COLO668 (cell line): ENCODE measurements at regions not wholly inside any gene's neighbourhood (a gene's known extent, or its start where the extent isn't known, plus 50 kb on each side); places are given as distances from the start of the nearest gene placed in this dataset.
"Not testable (repeated sequence)": the region's sequence is repeated elsewhere in the genome, so short reads cannot be mapped to it uniquely, and the experiment has no call there.

ENCODE experiments used
- DNase-seq: peaks from one replicate; lab custom pipeline; 2025; ENCODE audit not compliant: unreplicated experiment; lab: John Stamatoyannopoulos, UW

GRCh38 chr10:30172091-30172490 lies 112.7 kb upstream of the JCAD start:
- no peak for DNase-seq

GRCh38 chr10:30171601-30172000 lies 112.2 kb upstream of the JCAD start:
- DNase-seq = no peak

GRCh38 chr10:30170814-30171213 lies 111.4 kb upstream of the JCAD start:
- no peak for DNase-seq

- no peak for DNase-seq
These were observed 110.8 kb upstream of the JCAD start for GRCh38 chr10:30170146-30170545.

DNA sequence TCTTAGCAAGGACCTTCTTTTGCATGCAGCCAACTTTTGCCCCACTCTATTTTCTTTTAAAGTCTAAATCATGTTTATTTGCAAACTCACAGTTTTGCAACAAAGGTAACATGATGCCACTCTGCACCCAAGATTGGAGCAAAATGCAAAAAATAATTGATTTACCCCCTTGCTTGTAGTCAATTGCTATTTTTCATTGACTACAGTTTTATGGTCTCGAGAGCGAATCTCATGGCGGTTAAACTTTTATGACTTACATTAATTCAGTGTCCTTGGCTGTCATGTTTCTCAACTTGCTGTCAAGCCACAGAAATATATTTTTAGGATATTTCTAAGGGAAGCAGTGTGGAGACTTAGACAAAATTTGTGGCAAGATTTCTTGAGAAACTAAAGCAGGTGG lies 110.0 kb upstream of the JCAD start:
- no peak for DNase-seq

DNA sequence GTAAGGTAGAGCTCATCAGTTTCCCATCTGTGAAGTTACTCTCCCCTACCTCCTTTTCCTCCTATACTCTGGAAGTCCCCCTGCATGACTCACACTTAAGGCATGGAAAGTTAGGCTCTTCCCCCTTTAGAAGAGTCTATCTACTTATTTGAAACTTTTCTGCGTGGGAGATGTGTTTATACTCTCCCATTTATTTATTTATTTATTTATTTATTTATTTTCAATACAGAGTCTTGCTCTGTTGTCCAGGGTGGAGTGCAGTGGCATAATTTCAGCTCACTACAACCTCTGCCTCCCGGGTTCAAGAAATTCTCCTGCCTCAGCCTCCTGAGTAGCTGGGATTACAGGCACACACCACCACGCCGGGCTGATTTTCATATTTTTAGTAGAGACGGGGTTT lies 107.5 kb upstream of the JCAD start:
- no peak for DNase-seq

DNA sequence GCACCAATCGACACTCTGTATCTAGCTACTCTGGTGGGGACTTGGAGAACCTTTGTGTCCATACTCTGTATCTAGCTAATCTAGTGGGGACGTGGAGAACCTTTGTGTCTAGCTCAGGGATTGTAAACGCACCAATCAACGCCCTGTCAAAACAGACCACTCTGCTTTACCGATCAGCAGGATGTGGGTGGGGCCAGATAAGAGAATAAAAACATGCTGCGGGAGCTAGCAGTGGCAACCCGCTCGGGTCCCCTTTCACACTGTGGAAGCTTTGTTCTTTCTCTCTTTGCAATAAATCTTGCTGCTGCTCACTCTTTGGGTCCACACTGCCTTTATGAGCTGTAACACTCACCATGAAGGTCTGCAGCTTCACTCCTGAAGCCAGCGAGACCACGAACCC lies 104.0 kb upstream of the JCAD start:
- not testable (repeated sequence) for DNase-seq

- not testable (repeated sequence) for DNase-seq
These were observed 103.4 kb upstream of the JCAD start for GRCh38 chr10:30162796-30163195.

GRCh38 chr10:30160271-30160982 lies 101.0 kb upstream of the JCAD start:
- no peak for DNase-seq

- not testable (repeated sequence) for DNase-seq
These were observed 100.2 kb upstream of the JCAD start for GRCh38 chr10:30159614-30160013.

- no peak for DNase-seq
These were observed 99.1 kb upstream of the JCAD start for GRCh38 chr10:30158325-30158960.

DNA sequence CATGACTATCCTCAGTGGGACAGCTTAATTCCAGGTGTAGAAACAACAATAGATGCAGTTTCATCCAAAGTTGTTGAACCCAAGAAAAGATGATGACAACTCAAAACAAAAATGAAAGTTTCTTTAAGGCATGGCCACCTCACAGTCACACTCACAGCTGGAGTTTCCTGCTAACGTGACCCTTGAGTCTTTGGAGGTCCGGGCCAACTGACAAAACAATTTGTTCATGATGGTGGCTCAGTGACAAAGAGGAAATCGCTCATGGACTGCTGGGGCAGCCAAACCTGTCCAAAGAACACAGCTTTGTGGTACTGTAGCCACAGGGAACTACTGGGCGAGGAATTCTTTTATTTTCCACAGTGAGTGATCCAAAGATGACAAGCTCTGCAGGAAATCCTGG lies 96.0 kb upstream of the JCAD start:
- DNase-seq = no peak

GRCh38 chr10:30154561-30154960 lies 95.2 kb upstream of the JCAD start:
- DNase-seq = no peak

DNA sequence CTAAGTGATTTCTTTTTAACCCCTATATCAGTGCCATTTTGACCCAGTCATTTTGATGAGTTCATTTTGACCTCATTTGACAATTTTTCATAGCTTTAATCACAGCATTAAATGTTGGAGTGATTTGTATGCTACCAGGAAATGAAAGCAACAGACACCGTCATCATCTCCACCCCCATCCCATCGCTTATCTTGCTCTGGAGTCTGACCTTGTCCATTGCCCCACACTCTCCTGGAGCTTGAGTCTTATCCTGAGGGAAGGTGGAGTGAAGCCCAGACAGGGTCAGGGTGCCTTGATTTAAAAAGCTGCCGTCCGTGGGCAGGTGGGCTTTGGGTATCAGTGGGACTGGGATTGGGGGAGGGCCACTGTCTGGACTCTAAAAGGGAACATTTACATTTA lies 94.7 kb upstream of the JCAD start:
- DNase-seq = no peak

GRCh38 chr10:30151581-30152389 lies 92.4 kb upstream of the JCAD start:
- no peak for DNase-seq

DNA sequence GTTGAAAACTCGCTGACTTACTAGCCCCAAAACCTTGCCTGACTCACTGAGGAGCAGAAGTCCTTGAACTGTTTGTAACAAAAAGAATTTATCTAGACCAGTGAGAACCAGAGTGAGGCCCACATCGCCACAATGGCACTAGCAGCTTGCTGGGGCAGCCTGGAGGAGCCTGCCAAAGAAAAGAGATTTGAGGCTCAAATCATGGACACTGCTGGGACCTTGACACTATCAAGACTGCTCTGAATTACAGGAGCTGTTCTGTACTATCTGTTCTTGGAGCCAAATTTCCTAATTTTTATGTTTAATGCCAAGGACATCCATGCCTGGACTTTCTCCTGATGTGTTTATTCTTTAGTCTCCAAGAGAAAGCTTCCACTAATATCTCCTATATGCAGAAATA lies 82.0 kb upstream of the JCAD start:
- DNase-seq = no peak

- no peak for DNase-seq
These were observed 75.0 kb upstream of the JCAD start for GRCh38 chr10:30134171-30134945.

- no peak for DNase-seq
These were observed 73.8 kb upstream of the JCAD start for GRCh38 chr10:30133198-30133597.

GRCh38 chr10:30131369-30131768 lies 72.0 kb upstream of the JCAD start:
- DNase-seq = not testable (repeated sequence)

DNA sequence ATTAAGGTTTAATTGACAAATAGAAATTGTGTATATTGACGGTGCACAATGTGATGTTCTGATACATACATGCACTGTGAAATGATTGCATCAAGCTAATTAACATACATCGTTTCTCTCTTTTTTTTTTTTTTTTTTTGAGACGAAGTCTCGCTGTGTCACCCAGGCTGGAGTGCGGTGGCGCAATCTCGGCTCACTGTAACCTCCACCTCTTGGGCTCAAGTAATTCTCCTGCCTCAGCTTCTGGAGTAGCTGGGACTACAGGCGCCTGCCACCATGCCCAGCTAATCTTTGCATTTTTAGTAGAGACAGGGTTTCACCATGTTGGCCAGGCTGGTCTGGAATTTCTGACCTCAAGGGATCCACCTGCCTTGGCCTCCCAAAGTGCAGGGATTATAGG lies 69.9 kb upstream of the JCAD start:
- DNase-seq = not testable (repeated sequence)

DNA sequence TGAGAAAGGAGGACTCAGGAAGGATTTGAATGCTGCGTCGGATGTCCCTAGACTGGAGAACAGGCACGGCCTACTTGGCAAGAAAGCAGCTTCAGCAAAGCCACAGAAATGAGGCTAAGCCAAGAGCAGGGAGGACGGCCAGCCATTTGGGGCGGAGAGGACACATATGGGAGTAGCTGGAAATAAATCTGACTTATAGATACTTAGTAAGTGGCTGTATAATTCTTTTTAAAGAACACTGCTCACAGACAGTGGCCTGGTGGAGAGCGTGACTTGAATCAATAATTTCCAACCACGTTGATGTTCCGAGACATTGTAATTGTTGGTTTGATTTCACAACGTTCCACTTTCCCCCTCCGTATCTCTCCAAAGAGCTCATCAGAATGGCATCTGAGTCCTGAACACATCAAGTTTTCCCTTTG lies 67.7 kb upstream of the JCAD start:
- no peak for DNase-seq
